Prostate gland (tissue), 2 donors: ENCODE measurements at regions not wholly inside any gene's neighbourhood (a gene's known extent, or its start where the extent isn't known, plus 50 kb on each side); places are given as distances from the start of the nearest gene placed in this dataset.

ENCODE experiments used
- CTCF ChIP-seq, 4 experiments: fragments of 200-600 bp in 2 of 4; fragments of 450-650 bp in 2 of 4; sonication (generic) in 2 of 4; IDR thresholded peaks; 1 replicate in 3 of 4; 2 replicates in 1 of 4; pipeline ENCODE4 v1.5.1; 2016 to 2019; ENCODE audit warnings: antibody characterized with exemption in 4 of 4, mild to moderate bottlenecking in 2 of 4, moderate library complexity in 2 of 4
- POLR2A ChIP-seq: fragments of 450-650 bp; IDR thresholded peaks from one replicate; pipeline ENCODE4 v1.6.1; 2016; ENCODE audit warnings: antibody characterized with exemption, mild to moderate bottlenecking

GRCh38 chr13:61021838-61022237 lies 393.8 kb downstream of the PCDH20 start:
- TF ChIP-seq POLR2A (no peak), CTCF (IDR thresholded peaks at IDR 0.05) (no peak)
